ENCODE measurements at regions not wholly inside any gene's neighbourhood (a gene's known extent, or its start where the extent isn't known, plus 50 kb on each side); places are given as distances from the start of the nearest gene placed in this dataset.

DNA sequence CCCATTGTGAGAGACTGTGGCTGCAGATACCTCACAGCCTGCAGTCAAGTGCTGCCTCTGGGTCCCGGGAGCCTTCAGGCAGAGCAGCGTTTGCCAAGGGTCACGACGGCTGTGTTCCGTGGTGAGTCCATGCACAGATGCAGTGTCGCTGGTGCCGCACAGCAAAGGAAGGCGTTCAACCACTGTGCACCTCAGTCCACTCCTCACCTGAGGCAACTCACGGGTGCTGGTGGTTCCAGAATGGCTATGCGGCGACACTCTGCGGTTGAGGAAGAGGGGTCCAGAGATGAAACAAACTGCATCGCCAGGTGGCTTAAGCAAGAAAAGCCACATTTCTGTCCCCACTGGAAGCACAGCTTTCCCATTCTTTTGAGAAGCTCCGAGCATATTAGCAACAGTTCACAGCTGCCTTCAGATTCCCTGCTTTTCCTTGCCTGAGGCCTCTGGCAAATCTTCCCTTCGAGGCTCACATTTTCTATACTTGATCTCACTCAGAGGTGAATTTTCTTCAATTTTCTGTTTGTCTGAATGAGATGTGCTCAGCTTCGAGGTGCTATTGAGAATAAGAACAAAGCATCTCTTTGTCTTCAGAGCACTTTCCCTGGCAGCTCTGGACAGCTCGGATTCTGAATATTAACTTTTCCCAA, 208.8 kb upstream of the TWIST2 start:
- in situ Hi-C loops (cut with MboI; ENCODE audit: low pct_unique_long_range_greater_than_20kb, low sequenced_read_pairs, unreplicated experiment) = no loop called here
- TF ChIP-seq, protein P1, sequence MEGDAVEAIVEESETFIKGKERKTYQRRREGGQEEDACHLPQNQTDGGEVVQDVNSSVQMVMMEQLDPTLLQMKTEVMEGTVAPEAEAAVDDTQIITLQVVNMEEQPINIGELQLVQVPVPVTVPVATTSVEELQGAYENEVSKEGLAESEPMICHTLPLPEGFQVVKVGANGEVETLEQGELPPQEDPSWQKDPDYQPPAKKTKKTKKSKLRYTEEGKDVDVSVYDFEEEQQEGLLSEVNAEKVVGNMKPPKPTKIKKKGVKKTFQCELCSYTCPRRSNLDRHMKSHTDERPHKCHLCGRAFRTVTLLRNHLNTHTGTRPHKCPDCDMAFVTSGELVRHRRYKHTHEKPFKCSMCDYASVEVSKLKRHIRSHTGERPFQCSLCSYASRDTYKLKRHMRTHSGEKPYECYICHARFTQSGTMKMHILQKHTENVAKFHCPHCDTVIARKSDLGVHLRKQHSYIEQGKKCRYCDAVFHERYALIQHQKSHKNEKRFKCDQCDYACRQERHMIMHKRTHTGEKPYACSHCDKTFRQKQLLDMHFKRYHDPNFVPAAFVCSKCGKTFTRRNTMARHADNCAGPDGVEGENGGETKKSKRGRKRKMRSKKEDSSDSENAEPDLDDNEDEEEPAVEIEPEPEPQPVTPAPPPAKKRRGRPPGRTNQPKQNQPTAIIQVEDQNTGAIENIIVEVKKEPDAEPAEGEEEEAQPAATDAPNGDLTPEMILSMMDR (IDR thresholded peaks at IDR 0.05; ENCODE audit: extremely low read depth, insufficient read depth, missing control alignments) = no peak
- no peak for DNase-seq (ENCODE audit: low spot score)

DNA sequence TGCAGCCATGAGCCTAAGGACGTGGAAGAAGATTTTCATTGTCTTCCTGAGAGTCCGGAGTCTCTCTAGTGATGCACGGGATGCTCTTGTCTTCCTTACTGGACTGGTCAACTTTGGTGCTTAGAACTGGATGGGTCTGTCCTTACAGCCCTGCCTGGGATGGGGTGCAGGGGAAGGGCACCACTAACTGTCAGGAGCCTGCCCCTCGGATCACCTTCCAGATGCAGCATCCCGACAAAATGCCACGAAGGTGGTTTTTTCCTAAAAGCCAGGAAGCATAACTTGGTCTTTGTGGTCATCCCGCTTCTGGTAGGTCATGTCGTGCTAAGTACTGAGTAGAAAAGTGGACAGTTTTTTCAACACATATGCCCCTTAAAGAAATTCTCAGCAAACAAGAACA, 207.4 kb upstream of the TWIST2 start:
- no peak for DNase-seq (ENCODE audit: low spot score)
- TF ChIP-seq, protein P1 (IDR thresholded peaks at IDR 0.05; ENCODE audit: extremely low read depth, insufficient read depth, missing control alignments) = no peak
- in situ Hi-C loops (cut with MboI; ENCODE audit: low pct_unique_long_range_greater_than_20kb, low sequenced_read_pairs, unreplicated experiment) = no loop called here

DNA sequence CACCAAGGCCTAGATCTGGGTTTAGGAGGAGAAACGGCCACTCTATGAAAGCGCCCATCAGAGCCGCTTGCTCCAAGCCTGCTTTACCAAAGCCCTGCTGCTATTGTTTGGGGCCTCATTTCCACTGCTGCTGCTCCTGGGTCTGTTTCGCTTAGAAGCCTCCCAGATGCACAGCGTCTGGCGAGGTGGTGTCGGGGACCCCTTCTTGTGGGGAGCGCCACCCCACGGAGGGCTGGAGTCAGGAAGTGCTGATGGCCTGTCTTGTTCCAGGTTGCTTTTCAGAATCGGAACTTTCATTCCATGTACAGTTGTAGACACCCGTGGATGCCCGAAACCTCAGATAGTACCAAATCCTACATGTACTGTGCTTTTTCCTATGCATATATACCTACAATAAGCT, 204.9 kb upstream of the TWIST2 start:
- in situ Hi-C loops (cut with MboI; ENCODE audit: low pct_unique_long_range_greater_than_20kb, low sequenced_read_pairs, unreplicated experiment) = no loop called here
- DNase-seq (ENCODE audit: low spot score) = no peak
- TF ChIP-seq, protein P1 (IDR thresholded peaks at IDR 0.05; ENCODE audit: extremely low read depth, insufficient read depth, missing control alignments) = no peak

DNA sequence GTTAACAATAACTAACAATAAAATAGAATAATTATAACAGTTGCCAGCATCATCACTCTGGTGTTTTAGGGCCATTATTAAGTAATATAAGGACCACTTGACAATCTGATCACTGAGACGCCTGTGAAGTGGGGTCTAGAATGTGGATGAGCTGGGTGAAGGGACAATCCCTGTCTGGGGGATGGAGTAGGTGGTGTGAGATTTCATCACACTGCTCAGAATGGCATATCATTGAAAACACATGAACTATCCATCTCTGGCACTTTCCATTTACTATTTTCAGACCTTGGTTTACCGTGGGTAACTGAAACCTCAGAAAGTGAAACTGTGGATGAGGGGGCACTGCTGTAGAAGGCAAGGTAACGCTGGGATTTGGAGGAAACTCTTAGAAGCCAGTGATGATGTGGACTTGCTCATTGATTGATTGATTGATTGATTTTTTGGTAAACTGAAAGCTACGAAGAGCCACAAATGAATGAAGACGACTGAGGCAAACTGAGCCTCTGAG, 204.4 kb upstream of the TWIST2 start:
- TF ChIP-seq, protein P1 (IDR thresholded peaks at IDR 0.05; ENCODE audit: extremely low read depth, insufficient read depth, missing control alignments) = no peak
- no peak for DNase-seq (ENCODE audit: low spot score)
- in situ Hi-C loops (cut with MboI; ENCODE audit: low pct_unique_long_range_greater_than_20kb, low sequenced_read_pairs, unreplicated experiment) = no loop called here

DNA sequence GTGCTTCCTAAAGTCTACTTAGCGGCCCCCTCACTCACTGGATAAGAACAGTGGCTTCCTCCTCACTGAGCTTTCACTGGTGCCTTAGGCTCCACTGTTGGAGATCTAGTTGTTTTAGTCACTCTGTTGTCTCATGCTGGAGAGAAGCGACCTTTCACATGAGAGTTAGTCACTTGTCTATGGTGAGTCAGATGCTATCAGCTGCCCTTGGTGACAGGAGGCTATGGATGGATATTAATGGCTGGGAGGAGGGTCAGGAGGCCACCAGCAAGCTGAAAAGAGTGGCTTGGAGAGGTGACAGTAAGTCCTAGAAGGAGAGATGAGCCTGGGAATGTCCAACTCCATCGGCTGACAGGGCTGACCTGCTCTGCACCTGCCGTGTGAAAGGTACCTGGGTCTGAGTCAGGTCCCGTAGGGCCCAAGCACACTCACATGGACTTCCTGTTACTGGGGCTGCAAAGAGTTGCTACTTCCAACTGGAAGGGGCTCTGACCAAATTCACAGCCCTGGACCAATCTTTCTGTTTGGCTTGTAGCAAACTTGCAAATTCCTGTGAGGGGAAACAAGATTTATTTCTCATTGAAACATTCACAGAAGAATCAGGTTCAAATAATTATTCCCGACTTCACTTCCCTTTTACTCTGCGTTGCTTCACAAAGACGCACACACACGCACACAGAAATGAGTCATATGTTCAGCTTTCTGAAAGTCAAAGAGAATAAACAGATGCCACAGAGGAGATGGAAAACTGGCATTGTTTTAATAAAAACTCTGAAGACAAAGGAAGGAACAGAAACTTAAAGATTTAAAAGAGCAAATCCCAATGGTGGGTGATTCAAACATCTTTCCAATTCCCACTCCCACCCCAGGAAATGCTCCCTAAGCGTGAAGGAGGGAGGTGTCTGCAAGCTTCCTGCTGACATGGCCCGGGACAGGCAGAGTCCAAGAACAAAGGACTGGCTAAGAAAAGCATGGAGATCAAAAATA, 203.5 kb upstream of the TWIST2 start:
- TF ChIP-seq, protein P1 (IDR thresholded peaks at IDR 0.05; ENCODE audit: extremely low read depth, insufficient read depth, missing control alignments) = no peak
- in situ Hi-C loops (cut with MboI; ENCODE audit: low pct_unique_long_range_greater_than_20kb, low sequenced_read_pairs, unreplicated experiment) = no loop called here
- no peak for DNase-seq (ENCODE audit: low spot score)

DNA sequence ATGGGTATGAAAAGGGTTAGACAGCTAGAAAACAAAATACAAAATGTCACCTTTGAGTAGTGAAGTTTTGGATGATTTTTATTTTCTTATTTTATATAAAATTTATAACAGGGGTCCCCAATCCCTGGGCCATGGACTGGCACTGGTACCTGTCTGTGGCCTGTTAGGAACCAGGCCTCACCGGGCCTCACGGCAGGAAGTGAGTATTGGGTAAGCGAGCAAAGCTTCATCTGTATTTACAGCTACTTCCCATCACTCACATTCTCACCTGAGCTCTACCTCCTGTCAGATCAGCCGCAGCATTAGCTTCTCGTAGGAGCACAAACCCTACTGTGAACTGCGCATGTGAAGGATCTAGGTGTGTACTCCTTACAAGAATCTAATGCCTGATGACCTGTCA, 202.8 kb upstream of the TWIST2 start:
- DNase-seq (ENCODE audit: low spot score) = no peak
- in situ Hi-C loops (cut with MboI; ENCODE audit: low pct_unique_long_range_greater_than_20kb, low sequenced_read_pairs, unreplicated experiment) = no loop called here
- TF ChIP-seq, protein P1 (IDR thresholded peaks at IDR 0.05; ENCODE audit: extremely low read depth, insufficient read depth, missing control alignments) = no peak
